Endodermal cell (in vitro differentiated cells): ENCODE measurements at regions not wholly inside any gene's neighbourhood (a gene's known extent, or its start where the extent isn't known, plus 50 kb on each side); places are given as distances from the start of the nearest gene placed in this dataset.
"Not testable (repeated sequence)": the region's sequence is repeated elsewhere in the genome, so short reads cannot be mapped to it uniquely, and the experiment has no call there.

ENCODE experiments used
- DNase-seq: peaks from one replicate; pipeline ENCODE4 v3.0.0-alpha.2; 2017
- H3K27ac ChIP-seq: 2 replicates; pipeline ENCODE4 v1.5.1; 2013; ENCODE audit warnings: mild to moderate bottlenecking, low read depth, low read length, moderate library complexity
- H3K27me3 ChIP-seq: 2 replicates; pipeline ENCODE4 v1.6.1; 2013; ENCODE audit warnings: mild to moderate bottlenecking, low read length, moderate library complexity; ENCODE audit not compliant: insufficient read depth, control insufficient read depth, poor library complexity, severe bottlenecking
- H3K36me3 ChIP-seq: 2 replicates; pipeline ENCODE4 v1.7.0; 2013; ENCODE audit warnings: mild to moderate bottlenecking, low read length, moderate library complexity; ENCODE audit not compliant: control insufficient read depth, insufficient read depth
- H3K4me1 ChIP-seq: one replicate; pipeline ENCODE4 v1.7.0; 2013; ENCODE audit warnings: low read length; ENCODE audit not compliant: control insufficient read depth, insufficient read depth
- H3K4me3 ChIP-seq: 2 replicates; pipeline ENCODE4 v1.5.1; 2013; ENCODE audit warnings: mild to moderate bottlenecking, low read length, moderate library complexity
- H3K9ac ChIP-seq: 2 replicates; pipeline ENCODE4 v1.6.1; 2013; ENCODE audit warnings: mild to moderate bottlenecking, low read length, moderate library complexity; ENCODE audit not compliant: poor library complexity, severe bottlenecking; ENCODE audit errors: extremely low read depth
- H3K9me3 ChIP-seq: 2 replicates; pipeline ENCODE4 v1.6.1; 2013; ENCODE audit warnings: mild to moderate bottlenecking, low read length, moderate library complexity; ENCODE audit not compliant: control insufficient read depth
- H3K27ac Mint-ChIP-seq: 2 replicates; pipeline ENCODE4 v1.8.0; 2020; ENCODE audit warnings: mixed read lengths
- H3K27me3 Mint-ChIP-seq: 2 replicates; pipeline ENCODE4 v1.8.0; 2021; ENCODE audit warnings: mild to moderate bottlenecking, mixed read lengths; ENCODE audit not compliant: insufficient read depth
- H3K36me3 Mint-ChIP-seq: 2 replicates; pipeline ENCODE4 v1.8.0; 2020; ENCODE audit warnings: low read depth, mixed read lengths
- H3K4me1 Mint-ChIP-seq: 2 replicates; pipeline ENCODE4 v1.8.0; 2020; ENCODE audit warnings: mixed read lengths
- H3K4me3 Mint-ChIP-seq: 2 replicates; pipeline ENCODE4 v1.8.0; 2020; ENCODE audit warnings: mild to moderate bottlenecking, moderate library complexity, mixed read lengths
- H3K9me3 Mint-ChIP-seq: 2 replicates; pipeline ENCODE4 v1.8.0; 2020; ENCODE audit warnings: mild to moderate bottlenecking, mixed read lengths
- CTCF ChIP-seq: fragments of 200-600 bp; sonication (generic); conservative IDR thresholded peaks from 2 replicates; pipeline ENCODE4 v1.5.0; 2021; ENCODE audit warnings: antibody characterized with exemption, mild to moderate bottlenecking
- WGBS, 2 experiments: methylation state at CpG; one replicate each; pipeline versions ENCODE4 v1.1.5 to v1.1.7; 2013; ENCODE audit warnings: missing lambda C conversion rate in 2 of 2, mixed read lengths in 1 of 2; ENCODE audit not compliant: insufficient coverage in 1 of 2, insufficient read length in 1 of 2; 5-methylcytosine and 5-hydroxymethylcytosine counted together

DNA sequence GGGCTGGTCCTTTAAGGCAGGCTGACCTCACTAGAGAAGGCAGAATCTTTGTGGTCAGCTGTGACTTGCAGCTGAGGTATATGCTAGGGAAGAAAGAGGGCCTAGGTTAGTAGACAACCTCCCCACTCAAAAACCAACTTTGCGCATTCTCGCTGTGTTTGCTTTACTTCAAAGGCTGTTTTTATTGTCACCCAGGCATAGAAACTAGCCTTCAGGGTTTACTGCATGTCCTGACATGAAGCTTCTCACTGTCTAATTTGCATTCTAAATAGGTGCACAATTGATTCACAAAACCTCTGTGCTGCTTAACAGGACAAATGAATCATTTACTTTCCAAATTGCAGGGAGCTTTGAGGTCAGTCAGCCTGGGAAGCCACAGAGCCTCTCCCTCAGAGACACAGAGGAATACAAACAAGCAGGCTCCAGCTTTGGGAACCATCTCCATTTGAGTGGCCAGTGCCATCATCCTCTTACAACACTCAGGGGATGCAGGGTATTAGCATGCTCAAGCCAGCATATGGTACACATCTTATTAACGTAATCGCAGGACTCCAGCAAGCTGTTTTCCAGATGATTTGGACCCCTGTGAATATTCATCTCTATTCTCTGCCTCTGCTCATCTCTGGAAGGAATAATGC, 596.4 kb upstream of the GHITM start:
- Mint-ChIP-seq H3K27me3 (no peaks in the 10 kb centered on the region), H3K4me3 (no peak overlapping the region), H3K9me3 (no peaks in the 10 kb centered on the region), H3K36me3 (no peaks in the 10 kb centered on the region), H3K4me1 (peaks cover 23% of the 10 kb centered on the region), H3K27ac (no peak overlapping the region)
- no peak for TF ChIP-seq CTCF
- 89 to 90% methylated on average over 4 of the region's 4 CpGs for WGBS, 2 experiments
- Histone ChIP-seq H3K36me3 (no peaks in the 10 kb centered on the region), H3K4me3 (no peak overlapping the region), H3K4me1 (peaks cover 6% of the 10 kb centered on the region), H3K27ac (peak overlapping the region; percentile 29), H3K9me3 (no peaks in the 10 kb centered on the region), H3K9ac (no peak overlapping the region), H3K27me3 (no peaks in the 10 kb centered on the region)
- no peak for DNase-seq

DNA sequence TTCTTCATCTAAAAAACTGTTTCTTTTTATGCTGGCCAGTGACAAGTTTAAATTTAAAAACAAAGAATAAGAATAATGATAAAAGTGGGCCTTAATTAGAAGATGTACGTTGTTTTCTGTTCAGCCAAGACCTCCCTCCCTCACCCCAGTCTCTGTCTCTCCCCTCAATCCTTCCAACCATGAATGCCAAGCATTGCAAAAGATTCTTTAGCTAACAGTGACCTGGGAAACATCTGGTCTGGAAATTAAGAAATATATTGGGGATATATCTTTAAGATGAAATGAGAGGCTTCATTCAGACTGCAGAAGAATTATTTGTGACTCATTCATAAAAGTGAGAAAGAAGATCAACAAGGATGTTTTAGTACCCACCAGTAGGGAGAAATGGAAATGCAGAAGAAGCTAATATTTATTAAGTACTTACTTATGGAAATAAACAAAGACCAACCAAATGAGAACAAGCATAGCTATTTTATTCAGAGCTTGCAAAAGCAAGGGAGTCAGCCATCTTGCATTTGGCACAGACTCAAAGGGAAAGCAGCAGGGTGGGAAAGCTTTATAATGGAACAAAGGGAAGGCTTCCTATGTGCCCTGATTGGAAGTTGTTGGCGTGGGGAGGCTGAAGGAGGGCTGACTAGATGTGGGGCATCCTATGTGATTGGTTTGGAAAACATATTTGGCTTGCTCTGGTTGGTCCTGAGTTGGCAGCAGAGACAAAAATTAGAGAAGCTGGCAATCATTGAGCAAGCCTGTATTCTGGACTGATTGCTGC, 595.4 kb upstream of the GHITM start:
- 85% methylated on average over 2 of the region's 2 CpGs; no CpG with 5 or more reads in 1 of the 2 experiments for WGBS, 2 experiments
- H3K4me1 Mint-ChIP-seq, result peaks cover 23% of the 10 kb centered on the region
- Histone ChIP-seq H3K36me3 (no peaks in the 10 kb centered on the region), H3K4me3 (no peak overlapping the region), H3K9ac (no peak overlapping the region), H3K9me3 (no peaks in the 10 kb centered on the region), H3K4me1 (peaks cover 6% of the 10 kb centered on the region), H3K27ac (no peak overlapping the region), H3K27me3 (no peaks in the 10 kb centered on the region)
- no peak for TF ChIP-seq CTCF
- H3K4me3 Mint-ChIP-seq, result no peak overlapping the region
- no peaks in the 10 kb centered on the region for H3K9me3 Mint-ChIP-seq
- no peaks in the 10 kb centered on the region for H3K36me3 Mint-ChIP-seq
- no peak for DNase-seq
- H3K27ac Mint-ChIP-seq, result no peak overlapping the region
- H3K27me3 Mint-ChIP-seq, result no peaks in the 10 kb centered on the region

DNA sequence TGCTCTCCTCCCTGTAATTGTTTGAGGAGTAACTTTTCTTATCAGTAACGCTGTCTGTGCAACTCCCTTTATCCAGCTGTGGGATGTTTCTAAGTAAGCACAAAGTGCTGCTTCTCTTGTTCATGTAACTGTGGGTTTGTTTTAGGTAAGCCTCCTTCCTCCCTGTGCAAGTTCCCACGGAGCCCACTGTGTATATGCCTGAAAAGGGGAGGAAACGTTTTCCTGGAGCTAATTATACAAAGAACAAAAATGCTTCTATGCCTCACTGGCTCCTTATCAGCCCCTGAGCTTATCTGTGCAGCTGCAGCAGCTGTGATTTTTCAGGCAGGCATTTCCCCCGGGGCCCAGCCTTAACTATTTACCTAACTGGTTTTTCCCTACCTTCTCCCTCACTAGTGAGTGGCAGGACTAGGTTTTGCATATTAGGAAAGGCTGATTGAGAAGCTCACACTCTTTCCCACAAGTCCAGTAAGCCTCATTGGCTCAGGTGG, 593.4 kb upstream of the GHITM start:
- no peaks in the 10 kb centered on the region for H3K27me3 Mint-ChIP-seq
- WGBS, 2 experiments, result 51 to 80% methylated on average over 1 to 3 of the region's 4 CpGs
- H3K9ac ChIP-seq, result no peak overlapping the region
- no peaks in the 10 kb centered on the region for H3K36me3 Mint-ChIP-seq
- no peaks in the 10 kb centered on the region for H3K9me3 ChIP-seq
- no peak for TF ChIP-seq CTCF
- H3K9me3 Mint-ChIP-seq, result peaks cover 1% of the 10 kb centered on the region
- H3K4me3 Mint-ChIP-seq, result no peak overlapping the region
- peak; percentile 60 for DNase-seq
- no peaks in the 10 kb centered on the region for H3K27me3 ChIP-seq
- H3K4me1 ChIP-seq, result peaks cover 6% of the 10 kb centered on the region
- H3K27ac Mint-ChIP-seq, result no peak overlapping the region
- H3K27ac ChIP-seq, result no peak overlapping the region
- peaks cover 16% of the 10 kb centered on the region for H3K4me1 Mint-ChIP-seq
- H3K36me3 ChIP-seq, result no peaks in the 10 kb centered on the region
- H3K4me3 ChIP-seq, result peak overlapping the region; percentile 26

DNA sequence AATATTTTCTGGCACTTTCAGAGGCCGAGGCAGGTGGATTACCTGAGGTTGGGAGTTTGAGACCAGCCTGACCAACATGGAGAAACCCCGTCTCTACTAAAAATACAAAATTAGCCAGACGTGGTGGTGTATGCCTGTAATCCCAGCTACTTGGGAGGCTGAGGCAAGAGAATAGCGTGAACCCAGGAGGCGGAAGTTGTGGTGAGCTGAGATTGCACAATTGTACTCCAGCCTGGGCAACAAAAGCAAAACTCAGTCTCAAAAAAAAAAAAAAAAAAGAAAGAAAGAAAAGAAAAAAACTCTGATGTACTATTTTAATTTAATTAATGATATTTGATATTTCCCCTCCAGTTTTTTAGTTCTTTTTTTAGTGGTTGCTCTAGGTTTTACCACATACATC, 588.1 kb upstream of the GHITM start:
- WGBS, 2 experiments, result 86 to 93% methylated on average over 3 to 5 of the region's 5 CpGs
- not testable (repeated sequence) for H3K27me3 Mint-ChIP-seq, DNase-seq, H3K4me1 ChIP-seq, H3K9ac ChIP-seq, H3K4me3 Mint-ChIP-seq, H3K36me3 Mint-ChIP-seq, H3K9me3 ChIP-seq, H3K9me3 Mint-ChIP-seq, H3K27ac ChIP-seq, H3K27me3 ChIP-seq, H3K4me3 ChIP-seq, H3K36me3 ChIP-seq, H3K27ac Mint-ChIP-seq, H3K4me1 Mint-ChIP-seq
